GM19463 (cell line): ENCODE measurements at regions not wholly inside any gene's neighbourhood (a gene's known extent, or its start where the extent isn't known, plus 50 kb on each side); places are given as distances from the start of the nearest gene placed in this dataset.
A peak's percentile ranks its signal among the peaks of the same experiment; 100 is the strongest.
"Not testable (repeated sequence)": the region's sequence is repeated elsewhere in the genome, so short reads cannot be mapped to it uniquely, and the experiment has no call there.

Source experiments
- ATAC-seq: cut with Tn5 transposase; IDR thresholded peaks from one replicate; pipeline ENCODE4 v1.9.1; 2021; ENCODE audit warnings: mild to moderate bottlenecking, moderate library complexity; ENCODE audit not compliant: unreplicated experiment

- no peak for ATAC-seq
Measured at GRCh38 chr6:9083108-9083507, 647.8 kb upstream of the SLC35B3 start.

GRCh38 chr6:9066726-9067125 lies 631.4 kb upstream of the SLC35B3 start:
- ATAC-seq = no peak

- ATAC-seq = no peak
Measured at GRCh38 chr6:9064156-9064555, 628.8 kb upstream of the SLC35B3 start.

- no peak for ATAC-seq
Measured at GRCh38 chr6:9062596-9062995, 627.3 kb upstream of the SLC35B3 start.

GRCh38 chr6:9057937-9058336 lies 622.6 kb upstream of the SLC35B3 start:
- ATAC-seq = no peak

- no peak for ATAC-seq
Measured at GRCh38 chr6:9056556-9056955, 621.2 kb upstream of the SLC35B3 start.

- no peak for ATAC-seq
Measured at GRCh38 chr6:9044426-9044825, 609.1 kb upstream of the SLC35B3 start.

- no peak for ATAC-seq
Measured at GRCh38 chr6:9040718-9041117, 605.4 kb upstream of the SLC35B3 start.

- no peak for ATAC-seq
Measured at GRCh38 chr6:9039258-9039657, 603.9 kb upstream of the SLC35B3 start.

GRCh38 chr6:9028086-9028485 lies 592.7 kb upstream of the SLC35B3 start:
- no peak for ATAC-seq

GRCh38 chr6:9025796-9026394 lies 590.5 kb upstream of the SLC35B3 start:
- no peak for ATAC-seq

- ATAC-seq = no peak
Measured at GRCh38 chr6:9025228-9025627, 589.9 kb upstream of the SLC35B3 start.

- ATAC-seq = not testable (repeated sequence)
Measured at GRCh38 chr6:9024246-9024645, 588.9 kb upstream of the SLC35B3 start.

- ATAC-seq = no peak
Measured at GRCh38 chr6:9020001-9020400, 584.7 kb upstream of the SLC35B3 start.

- no peak for ATAC-seq
Measured at GRCh38 chr6:9009931-9010330, 574.6 kb upstream of the SLC35B3 start.

- ATAC-seq = no peak
Measured at GRCh38 chr6:9007027-9007426, 571.7 kb upstream of the SLC35B3 start.

GRCh38 chr6:9002833-9003232 lies 567.5 kb upstream of the SLC35B3 start:
- ATAC-seq = no peak

- no peak for ATAC-seq
Measured at GRCh38 chr6:8995156-8995555, 559.8 kb upstream of the SLC35B3 start.

GRCh38 chr6:8993111-8993510 lies 557.8 kb upstream of the SLC35B3 start:
- no peak for ATAC-seq

- ATAC-seq = no peak
Measured at GRCh38 chr6:8991844-8992243, 556.5 kb upstream of the SLC35B3 start.

- no peak for ATAC-seq
Measured at GRCh38 chr6:8990075-8990474, 554.7 kb upstream of the SLC35B3 start.

GRCh38 chr6:8983202-8983688 lies 547.9 kb upstream of the SLC35B3 start:
- ATAC-seq = peak; percentile 98

GRCh38 chr6:8982668-8983067 lies 547.3 kb upstream of the SLC35B3 start:
- no peak for ATAC-seq
